Body of pancreas (tissue), 4 donors: ENCODE measurements at regions not wholly inside any gene's neighbourhood (a gene's known extent, or its start where the extent isn't known, plus 50 kb on each side); places are given as distances from the start of the nearest gene placed in this dataset.

Experiments
- POLR2A ChIP-seq, 3 donors: fragments of 450-650 bp; IDR thresholded peaks; one replicate each; pipeline ENCODE4 v1.6.1; 2016; ENCODE audit warnings: antibody characterized with exemption in 3 of 3, mild to moderate bottlenecking in 2 of 3
- TF ChIP-seq, protein P1 (sequence below), 7 experiments: fragments of 450-650 bp in 4 of 7; fragments of 200-600 bp in 3 of 7; sonication (generic) in 3 of 7; IDR thresholded peaks; one replicate each; pipeline ENCODE4 v1.5.1; 2016 to 2019; ENCODE audit warnings: antibody characterized with exemption in 7 of 7

- TF ChIP-seq, protein P1, sequence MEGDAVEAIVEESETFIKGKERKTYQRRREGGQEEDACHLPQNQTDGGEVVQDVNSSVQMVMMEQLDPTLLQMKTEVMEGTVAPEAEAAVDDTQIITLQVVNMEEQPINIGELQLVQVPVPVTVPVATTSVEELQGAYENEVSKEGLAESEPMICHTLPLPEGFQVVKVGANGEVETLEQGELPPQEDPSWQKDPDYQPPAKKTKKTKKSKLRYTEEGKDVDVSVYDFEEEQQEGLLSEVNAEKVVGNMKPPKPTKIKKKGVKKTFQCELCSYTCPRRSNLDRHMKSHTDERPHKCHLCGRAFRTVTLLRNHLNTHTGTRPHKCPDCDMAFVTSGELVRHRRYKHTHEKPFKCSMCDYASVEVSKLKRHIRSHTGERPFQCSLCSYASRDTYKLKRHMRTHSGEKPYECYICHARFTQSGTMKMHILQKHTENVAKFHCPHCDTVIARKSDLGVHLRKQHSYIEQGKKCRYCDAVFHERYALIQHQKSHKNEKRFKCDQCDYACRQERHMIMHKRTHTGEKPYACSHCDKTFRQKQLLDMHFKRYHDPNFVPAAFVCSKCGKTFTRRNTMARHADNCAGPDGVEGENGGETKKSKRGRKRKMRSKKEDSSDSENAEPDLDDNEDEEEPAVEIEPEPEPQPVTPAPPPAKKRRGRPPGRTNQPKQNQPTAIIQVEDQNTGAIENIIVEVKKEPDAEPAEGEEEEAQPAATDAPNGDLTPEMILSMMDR (IDR thresholded peaks at IDR 0.05): no peak
- TF ChIP-seq POLR2A (IDR thresholded peaks at IDR 0.05): no peak
Observed at GRCh38 chr2:226274143-226274542, 525.5 kb downstream of the IRS1 start.
